Cardiac fibroblast (primary cell): ENCODE measurements at regions not wholly inside any gene's neighbourhood (a gene's known extent, or its start where the extent isn't known, plus 50 kb on each side); places are given as distances from the start of the nearest gene placed in this dataset.

Source experiments
- DNase-seq, 2 donors: peaks; one replicate each; pipeline versions ENCODE4 v3.0.0 to v3.0.0-alpha.2; 2010; ENCODE audit warnings: low read depth in 2 of 2
- H3K4me3 ChIP-seq, 2 donors: replicated peaks in 1 of 2; 1 replicate in 1 of 2; 2 replicates in 1 of 2; pipeline ENCODE4 v1.5.1; 2011; ENCODE audit warnings: low read depth in 2 of 2, low read length in 2 of 2, mild to moderate bottlenecking in 2 of 2, moderate library complexity in 1 of 2
- CTCF ChIP-seq: IDR thresholded peaks from one replicate; pipeline ENCODE4 v1.5.1; 2011; ENCODE audit warnings: low read depth, mild to moderate bottlenecking, low read length, inconsistent platforms

GRCh38 chr4:132276185-132276584 is 872.9 kb upstream of the PCDH10 start:
- TF ChIP-seq CTCF, result no peak
- no peak for DNase-seq

GRCh38 chr4:132276989-132277388 is 872.1 kb upstream of the PCDH10 start:
- no peak for TF ChIP-seq CTCF
- no peak overlapping the region for H3K4me3 ChIP-seq
- DNase-seq, result no peak

More at GRCh38 chr4:132276185-132276584, 872.9 kb upstream of the PCDH10 start:
- no peak overlapping the region for H3K4me3 ChIP-seq

DNA sequence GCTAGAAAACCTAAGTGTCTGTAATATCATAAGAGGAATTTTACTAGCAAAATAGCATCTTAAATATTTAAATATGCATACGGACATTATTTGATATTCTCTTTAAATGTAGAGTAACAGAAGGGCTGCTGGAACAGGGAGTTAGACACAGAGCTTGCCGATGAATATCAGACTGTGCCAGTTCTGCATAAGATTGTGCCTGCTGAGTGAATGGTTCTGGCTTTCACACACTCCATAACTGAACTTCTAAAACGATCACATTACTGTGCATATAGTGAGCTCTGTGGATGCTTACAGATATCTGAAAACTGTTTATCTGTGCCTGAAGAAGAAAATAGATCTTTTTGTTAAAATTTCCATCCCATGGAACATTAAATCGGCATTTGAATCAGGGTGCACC is 867.4 kb upstream of the PCDH10 start:
- TF ChIP-seq CTCF, result no peak
- no peak for DNase-seq
- H3K4me3 ChIP-seq, result no peak overlapping the region

- H3K4me3 ChIP-seq, result no peak overlapping the region
- DNase-seq, result no peak
- no peak for TF ChIP-seq CTCF
These were observed 864.1 kb upstream of the PCDH10 start for GRCh38 chr4:132284910-132285426.

- no peak for TF ChIP-seq CTCF
- DNase-seq, result peak in 1 of 2 donors; percentile 36
- no peak overlapping the region for H3K4me3 ChIP-seq
These were observed 851.7 kb upstream of the PCDH10 start for GRCh38 chr4:132297346-132297745.

DNA sequence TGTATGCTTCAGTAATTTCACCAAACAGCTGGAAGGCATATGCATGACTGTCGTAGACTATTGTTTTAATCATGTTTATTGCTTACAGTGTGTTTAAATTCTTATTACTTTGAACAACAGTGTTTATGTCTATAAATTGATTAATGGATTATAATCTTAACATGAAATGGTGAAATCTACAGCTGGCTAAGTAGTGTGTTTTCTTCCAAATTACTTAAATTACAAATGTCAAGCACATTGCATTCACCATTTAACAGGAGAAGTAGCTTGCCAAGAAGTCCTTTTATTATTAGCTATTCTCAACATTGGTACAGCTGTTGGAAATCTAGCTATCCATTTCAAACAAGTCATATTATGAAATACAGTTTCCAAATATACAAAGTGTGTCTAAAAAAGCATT is 849.3 kb upstream of the PCDH10 start:
- no peak for TF ChIP-seq CTCF
- no peak overlapping the region for H3K4me3 ChIP-seq
- DNase-seq, result no peak

GRCh38 chr4:132312521-132312920 is 836.6 kb upstream of the PCDH10 start:
- DNase-seq, result no peak
- no peak for TF ChIP-seq CTCF
- no peak overlapping the region for H3K4me3 ChIP-seq
